OCI-LY7 (cell line): ENCODE measurements at regions not wholly inside any gene's neighbourhood (a gene's known extent, or its start where the extent isn't known, plus 50 kb on each side); places are given as distances from the start of the nearest gene placed in this dataset.

Experiments used
- CTCF ChIP-seq: fragments of 200-600 bp; sonication (generic); conservative IDR thresholded peaks from 2 replicates; pipeline ENCODE4 v1.5.1; 2014; ENCODE audit warnings: mild to moderate bottlenecking, antibody characterized with exemption, low read length, moderate library complexity, mixed read lengths
- EZH2phosphoT487 ChIP-seq: fragments of 200-600 bp; sonication (generic); IDR thresholded peaks from 2 replicates; pipeline ENCODE4 v1.6.1; 2018; ENCODE audit warnings: low read depth, borderline replicate concordance, mild to moderate bottlenecking, mixed run types, antibody characterized with exemption, low read length, moderate library complexity, mixed read lengths

- TF ChIP-seq CTCF: no peak
- TF ChIP-seq EZH2phosphoT487: no peak
Measured at GRCh38 chr6:1201547-1202200, 110.2 kb upstream of the FOXQ1 start.
